CD4-positive, alpha-beta T cell (primary cell): ENCODE measurements at regions not wholly inside any gene's neighbourhood (a gene's known extent, or its start where the extent isn't known, plus 50 kb on each side); places are given as distances from the start of the nearest gene placed in this dataset.

ENCODE experiments used
- ATAC-seq: fragments of 200-7000 bp; cut with Tn5 transposase; one replicate; pipeline ENCODE4 v1.10.0; 2022; ENCODE audit warnings: mild to moderate bottlenecking; ENCODE audit not compliant: poor library complexity
- CTCF ChIA-PET: fragments of 350-600 bp; sonication (Branson Sonifier 250); formaldehyde crosslinking; loops from one replicate; lab custom pipeline; 2021; ENCODE audit warnings: antibody characterized with exemption, inconsistent platforms; lab: Charles Lee
- POLR2A ChIA-PET: fragments of 350-600 bp; sonication (Branson Sonifier 250); formaldehyde crosslinking; loops from one replicate; lab custom pipeline; 2021; ENCODE audit warnings: antibody characterized with exemption, inconsistent platforms; lab: Charles Lee
- DNase-seq, 14 experiments: peaks; one replicate each; pipeline ENCODE4 v3.0.0-alpha.2; 2013 to 2020; ENCODE audit warnings: mixed read lengths in 2 of 14
- H3K27ac ChIP-seq, 2 donors: one replicate each; pipeline versions ENCODE4 v1.5.1 to v1.7.0; 2013; ENCODE audit warnings: low read length in 2 of 2, low read depth in 1 of 2, mild to moderate bottlenecking in 1 of 2
- H3K27me3 ChIP-seq, 2 experiments: 1 replicate in 1 of 2; 2 replicates in 1 of 2; pipeline versions ENCODE4 v1.6.1 to v1.7.0; 2013; ENCODE audit warnings: low read length in 2 of 2, control low read depth in 1 of 2, mild to moderate bottlenecking in 1 of 2, moderate library complexity in 1 of 2; ENCODE audit not compliant: insufficient read depth in 2 of 2, control insufficient read depth in 1 of 2
- H3K36me3 ChIP-seq: one replicate; pipeline ENCODE4 v1.6.1; 2013; ENCODE audit warnings: low read length, control low read depth; ENCODE audit not compliant: insufficient read depth
- H3K4me1 ChIP-seq: one replicate; pipeline ENCODE4 v1.6.1; 2013; ENCODE audit warnings: low read length, control low read depth; ENCODE audit not compliant: insufficient read depth
- H3K4me3 ChIP-seq: one replicate; pipeline ENCODE4 v1.5.1; 2013; ENCODE audit warnings: mild to moderate bottlenecking, low read length, moderate library complexity
- H3K9me3 ChIP-seq, 2 experiments: 1 replicate in 1 of 2; 2 replicates in 1 of 2; pipeline versions ENCODE4 v1.6.1 to v1.7.0; 2013; ENCODE audit warnings: low read length in 2 of 2, mild to moderate bottlenecking in 2 of 2, control low read depth in 1 of 2, moderate library complexity in 1 of 2; ENCODE audit not compliant: control insufficient read depth in 1 of 2, insufficient read depth in 1 of 2
- H3K27ac Mint-ChIP-seq: one replicate; pipeline ENCODE4 v1.8.0; 2020; ENCODE audit warnings: mixed read lengths
- H3K27me3 Mint-ChIP-seq: one replicate; pipeline ENCODE4 v1.8.0; 2021; ENCODE audit warnings: mixed read lengths
- H3K36me3 Mint-ChIP-seq: one replicate; pipeline ENCODE4 v1.8.0; 2021; ENCODE audit warnings: low read depth, mixed read lengths
- H3K4me1 Mint-ChIP-seq: one replicate; pipeline ENCODE4 v1.8.0; 2021; ENCODE audit warnings: low read depth, mixed read lengths
- H3K4me3 Mint-ChIP-seq: one replicate; pipeline ENCODE4 v1.8.0; 2020; ENCODE audit warnings: mild to moderate bottlenecking, mixed read lengths
- H3K9me3 Mint-ChIP-seq: one replicate; pipeline ENCODE4 v1.8.0; 2020; ENCODE audit warnings: mixed read lengths
- CTCF ChIP-seq: fragments of 200-600 bp; IDR thresholded peaks from one replicate; pipeline ENCODE4 v1.8.0; 2022; ENCODE audit warnings: antibody characterized with exemption, mild to moderate bottlenecking
- intact Hi-C, 2 experiments: fragments of 100-400 bp; cut with DNase I in 1 of 2; cut with micrococcal nuclease in 1 of 2; formaldehyde crosslinking; loops; one replicate each; pipeline versions ENCODE4 v1.15.1 to v1.9.0; 2023 to 2025; cut with DNase I, micrococcal nuclease

GRCh38 chr18:75158465-75159237 is 50.3 kb downstream of the PTGR3 start:
- Mint-ChIP-seq H3K36me3 (no peaks in the 10 kb centered on the region), H3K4me1 (peaks cover 17% of the 10 kb centered on the region), H3K27ac (no peak overlapping the region), H3K4me3 (peak overlapping the region; percentile 40), H3K9me3 (no peaks in the 10 kb centered on the region), H3K27me3 (no peaks in the 10 kb centered on the region)
- H3K4me1 ChIP-seq: peaks cover 7% of the 10 kb centered on the region
- TF ChIP-seq CTCF: no peak
- no peak overlapping the region for H3K27ac ChIP-seq
- DNase-seq: no peak
- H3K9me3 ChIP-seq: peaks cover 0 to 13% of the 10 kb centered on the region in 2 experiments
- H3K27me3 ChIP-seq: no peaks in the 10 kb centered on the region
- CTCF ChIA-PET: no interaction called here
- no peaks in the 10 kb centered on the region for H3K36me3 ChIP-seq
- H3K4me3 ChIP-seq: no peak overlapping the region
- POLR2A ChIA-PET: no interaction called here
- intact Hi-C loops: no loop called here
- no peak for ATAC-seq

GRCh38 chr18:75157851-75158250 is 51.1 kb downstream of the PTGR3 start:
- Mint-ChIP-seq H3K27ac (no peak overlapping the region), H3K4me3 (no peak overlapping the region), H3K36me3 (no peaks in the 10 kb centered on the region), H3K27me3 (no peaks in the 10 kb centered on the region), H3K4me1 (peaks cover 17% of the 10 kb centered on the region), H3K9me3 (no peaks in the 10 kb centered on the region)
- Histone ChIP-seq H3K36me3 (no peaks in the 10 kb centered on the region), H3K27ac (no peak overlapping the region), H3K4me3 (no peak overlapping the region), H3K4me1 (peaks cover 7% of the 10 kb centered on the region), H3K9me3 (peaks cover 0 to 13% of the 10 kb centered on the region in 2 experiments), H3K27me3 (no peaks in the 10 kb centered on the region)
- intact Hi-C loops: no loop called here
- no peak for TF ChIP-seq CTCF
- ChIA-PET CTCF (no interaction called here), POLR2A (no interaction called here)
- ATAC-seq (no peak), DNase-seq (no peak)

- Mint-ChIP-seq H3K27ac (no peak overlapping the region), H3K4me1 (peaks cover 16% of the 10 kb centered on the region), H3K27me3 (no peaks in the 10 kb centered on the region), H3K9me3 (no peaks in the 10 kb centered on the region), H3K36me3 (no peaks in the 10 kb centered on the region), H3K4me3 (no peak overlapping the region)
- ChIA-PET POLR2A (no interaction called here), CTCF (no interaction called here)
- intact Hi-C loops: no loop called here
- Histone ChIP-seq H3K9me3 (peaks cover 0 to 13% of the 10 kb centered on the region in 2 experiments), H3K4me3 (no peak overlapping the region), H3K4me1 (peaks cover 7% of the 10 kb centered on the region), H3K36me3 (no peaks in the 10 kb centered on the region), H3K27me3 (no peaks in the 10 kb centered on the region), H3K27ac (no peak overlapping the region)
- ATAC-seq: no peak
- DNase-seq: no peak
- no peak for TF ChIP-seq CTCF
Measured at GRCh38 chr18:75157381-75157780, 51.6 kb downstream of the PTGR3 start.
